Liver (tissue), 8 donors: ENCODE measurements at regions not wholly inside any gene's neighbourhood (a gene's known extent, or its start where the extent isn't known, plus 50 kb on each side); places are given as distances from the start of the nearest gene placed in this dataset.

Source experiments
- DNase-seq: peaks from one replicate; pipeline ENCODE4 v3.0.0-alpha.2; 2017; ENCODE audit warnings: low spot score
- H3K27ac ChIP-seq, 2 donors: one replicate each; pipeline ENCODE4 v1.7.0; 2013; ENCODE audit warnings: inconsistent platforms in 2 of 2, low read length in 2 of 2, control low read depth in 1 of 2, low read depth in 1 of 2, mild to moderate bottlenecking in 1 of 2
- H3K27me3 ChIP-seq, 4 donors: one replicate each; pipeline versions ENCODE4 v1.6.1 to v1.7.0; 2013; ENCODE audit warnings: low read length in 3 of 4, inconsistent platforms in 1 of 4, mild to moderate bottlenecking in 1 of 4, moderate library complexity in 1 of 4; ENCODE audit not compliant: control insufficient read depth in 4 of 4, insufficient read depth in 4 of 4
- H3K36me3 ChIP-seq, 4 donors: one replicate each; pipeline versions ENCODE4 v1.6.1 to v1.7.0; 2013; ENCODE audit warnings: low read length in 3 of 4, mild to moderate bottlenecking in 3 of 4, low read depth in 1 of 4, moderate library complexity in 1 of 4; ENCODE audit not compliant: control insufficient read depth in 4 of 4, insufficient read depth in 3 of 4
- H3K4me1 ChIP-seq, 4 donors: one replicate each; pipeline versions ENCODE4 v1.6.1 to v1.7.0; 2013; ENCODE audit warnings: low read length in 3 of 4, mild to moderate bottlenecking in 3 of 4, moderate library complexity in 1 of 4; ENCODE audit not compliant: control insufficient read depth in 4 of 4, insufficient read depth in 4 of 4
- H3K4me3 ChIP-seq, 3 donors: one replicate each; pipeline versions ENCODE4 v1.6.1 to v1.7.0; 2013; ENCODE audit warnings: low read length in 3 of 3, control low read depth in 1 of 3, low read depth in 1 of 3, mild to moderate bottlenecking in 1 of 3
- H3K9ac ChIP-seq, 2 donors: one replicate each; pipeline ENCODE4 v1.7.0; 2013; ENCODE audit warnings: low read length in 2 of 2, mild to moderate bottlenecking in 2 of 2, moderate library complexity in 2 of 2, control low read depth in 1 of 2, low read depth in 1 of 2
- H3K9me3 ChIP-seq, 4 donors: one replicate each; pipeline versions ENCODE4 v1.6.1 to v1.7.0; 2013; ENCODE audit warnings: low read length in 3 of 4; ENCODE audit not compliant: control insufficient read depth in 4 of 4
- EGR1 ChIP-seq, 2 donors: IDR thresholded peaks; 2 replicates each; pipeline ENCODE4 v1.6.1; 2016 to 2018; ENCODE audit warnings: antibody characterized with exemption in 2 of 2, low read depth in 2 of 2
- FOXA1 ChIP-seq: IDR thresholded peaks from 2 replicates; pipeline ENCODE4 v1.6.1; 2016; ENCODE audit warnings: antibody characterized with exemption
- FOXA2 ChIP-seq: IDR thresholded peaks from 2 replicates; pipeline ENCODE4 v1.6.1; 2016; ENCODE audit warnings: antibody characterized with exemption
- GABPA ChIP-seq, 2 donors: IDR thresholded peaks in 1 of 2; conservative IDR thresholded peaks in 1 of 2; 2 replicates each; pipeline ENCODE4 v1.6.1; 2016; ENCODE audit warnings: antibody characterized with exemption in 2 of 2, mild to moderate bottlenecking in 1 of 2, moderate library complexity in 1 of 2
- HNF4A ChIP-seq, 2 donors: conservative IDR thresholded peaks; 2 replicates each; pipeline ENCODE4 v1.6.1; 2016; ENCODE audit warnings: antibody characterized with exemption in 2 of 2, mild to moderate bottlenecking in 2 of 2
- HNF4G ChIP-seq: IDR thresholded peaks from 2 replicates; pipeline ENCODE4 v1.6.1; 2016; ENCODE audit warnings: antibody characterized with exemption
- JUND ChIP-seq, 2 donors: IDR thresholded peaks; 2 replicates each; pipeline ENCODE4 v1.6.1; 2016; ENCODE audit warnings: antibody characterized with exemption in 2 of 2
- MAX ChIP-seq: IDR thresholded peaks from 2 replicates; pipeline ENCODE4 v1.6.1; 2016; ENCODE audit warnings: antibody characterized with exemption
- NR2F2 ChIP-seq: IDR thresholded peaks from 2 replicates; pipeline ENCODE4 v1.6.1; 2016; ENCODE audit warnings: antibody characterized with exemption
- RAD21 ChIP-seq, 2 donors: IDR thresholded peaks; 2 replicates each; pipeline ENCODE4 v1.6.1; 2016; ENCODE audit warnings: antibody characterized with exemption in 2 of 2, mild to moderate bottlenecking in 2 of 2
- RXRA ChIP-seq, 2 donors: IDR thresholded peaks; 2 replicates each; pipeline ENCODE4 v1.6.1; 2017 to 2018; ENCODE audit warnings: antibody characterized with exemption in 2 of 2, mild to moderate bottlenecking in 1 of 2
- SP1 ChIP-seq: IDR thresholded peaks from 2 replicates; pipeline ENCODE4 v1.6.1; 2018; ENCODE audit warnings: antibody characterized with exemption, mild to moderate bottlenecking
- TAF1 ChIP-seq: conservative IDR thresholded peaks from 2 replicates; pipeline ENCODE4 v1.6.1; 2016; ENCODE audit warnings: antibody characterized with exemption, mild to moderate bottlenecking
- YY1 ChIP-seq: IDR thresholded peaks from 2 replicates; pipeline ENCODE4 v1.6.1; 2016; ENCODE audit warnings: antibody characterized with exemption, mild to moderate bottlenecking
- WGBS: extraction: QIAGEN DNeasy Blood & Tissue Kit; methylation state at CpG from one replicate; pipeline ENCODE4 v1.1.7; 2013; 5-methylcytosine and 5-hydroxymethylcytosine counted together
- TF ChIP-seq, protein P1 (sequence below): IDR thresholded peaks from 2 replicates; pipeline ENCODE4 v1.6.1; 2016; ENCODE audit warnings: antibody characterized with exemption, mild to moderate bottlenecking
- TF ChIP-seq, protein P2 (sequence below): fragments of 150-350 bp; IDR thresholded peaks from 2 replicates; pipeline ENCODE4 v1.5.1; 2017; ENCODE audit warnings: improper control_type of control experiment, low read depth, low read length; ENCODE audit not compliant: missing input control
- donor health status: healthy.
- donor health status: healthy.
- donor health status: healthy.
- donor health status: healthy.
- donor health status: healthy.

DNA sequence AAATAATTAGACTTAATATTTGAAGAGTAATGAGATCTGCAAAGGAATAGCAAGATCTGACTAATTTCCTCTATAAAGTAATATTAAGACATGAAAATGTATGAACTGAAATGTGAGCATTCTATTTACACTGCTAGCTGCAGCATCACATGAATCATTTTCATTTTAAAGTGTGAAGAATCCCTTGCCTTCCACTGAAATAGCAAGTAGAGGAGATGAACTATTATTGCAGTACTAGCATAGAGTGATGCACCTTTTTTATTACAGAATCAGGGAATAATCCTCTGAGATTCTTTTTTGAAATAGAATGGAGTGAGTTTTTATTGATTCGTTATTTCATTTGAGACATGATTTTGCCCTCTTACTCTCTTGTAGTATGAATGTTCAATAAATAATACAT is 281.9 kb upstream of the NAV3 start:
- no peaks in the 10 kb centered on the region for H3K4me1 ChIP-seq
- no peak for DNase-seq
- no peaks in the 10 kb centered on the region for H3K27me3 ChIP-seq
- no peak overlapping the region for H3K9ac ChIP-seq
- no peaks in the 10 kb centered on the region for H3K36me3 ChIP-seq
- no peak overlapping the region for H3K27ac ChIP-seq
- no peaks in the 10 kb centered on the region for H3K9me3 ChIP-seq
- 51% methylated on average over 1 of the region's 1 CpG for WGBS
- H3K4me3 ChIP-seq, result no peak overlapping the region
- TF ChIP-seq JUND (IDR thresholded peaks at IDR 0.05) (no peak), FOXA2 (no peak)

GRCh38 chr12:77540097-77540496 is 290.6 kb upstream of the NAV3 start:
- no peak overlapping the region for H3K4me3 ChIP-seq
- no peaks in the 10 kb centered on the region for H3K9me3 ChIP-seq
- TF ChIP-seq EGR1 (IDR thresholded peaks at IDR 0.05; ENCODE audit: low read depth in 2 of 2) (no peak), FOXA1 (no peak), TAF1 (no peak), HNF4G (no peak), MAX (no peak), SP1 (no peak), RAD21 (IDR thresholded peaks at IDR 0.05) (no peak), YY1 (no peak), FOXA2 (no peak), GABPA (IDR thresholded peaks at IDR 0.05 in 1 of 2, conservative IDR thresholded peaks at IDR 0.05 in 1 of 2) (no peak), RXRA (IDR thresholded peaks at IDR 0.05) (no peak), HNF4A (conservative IDR thresholded peaks at IDR 0.05) (no peak), NR2F2 (no peak), JUND (IDR thresholded peaks at IDR 0.05) (no peak)
- TF ChIP-seq, protein P1, sequence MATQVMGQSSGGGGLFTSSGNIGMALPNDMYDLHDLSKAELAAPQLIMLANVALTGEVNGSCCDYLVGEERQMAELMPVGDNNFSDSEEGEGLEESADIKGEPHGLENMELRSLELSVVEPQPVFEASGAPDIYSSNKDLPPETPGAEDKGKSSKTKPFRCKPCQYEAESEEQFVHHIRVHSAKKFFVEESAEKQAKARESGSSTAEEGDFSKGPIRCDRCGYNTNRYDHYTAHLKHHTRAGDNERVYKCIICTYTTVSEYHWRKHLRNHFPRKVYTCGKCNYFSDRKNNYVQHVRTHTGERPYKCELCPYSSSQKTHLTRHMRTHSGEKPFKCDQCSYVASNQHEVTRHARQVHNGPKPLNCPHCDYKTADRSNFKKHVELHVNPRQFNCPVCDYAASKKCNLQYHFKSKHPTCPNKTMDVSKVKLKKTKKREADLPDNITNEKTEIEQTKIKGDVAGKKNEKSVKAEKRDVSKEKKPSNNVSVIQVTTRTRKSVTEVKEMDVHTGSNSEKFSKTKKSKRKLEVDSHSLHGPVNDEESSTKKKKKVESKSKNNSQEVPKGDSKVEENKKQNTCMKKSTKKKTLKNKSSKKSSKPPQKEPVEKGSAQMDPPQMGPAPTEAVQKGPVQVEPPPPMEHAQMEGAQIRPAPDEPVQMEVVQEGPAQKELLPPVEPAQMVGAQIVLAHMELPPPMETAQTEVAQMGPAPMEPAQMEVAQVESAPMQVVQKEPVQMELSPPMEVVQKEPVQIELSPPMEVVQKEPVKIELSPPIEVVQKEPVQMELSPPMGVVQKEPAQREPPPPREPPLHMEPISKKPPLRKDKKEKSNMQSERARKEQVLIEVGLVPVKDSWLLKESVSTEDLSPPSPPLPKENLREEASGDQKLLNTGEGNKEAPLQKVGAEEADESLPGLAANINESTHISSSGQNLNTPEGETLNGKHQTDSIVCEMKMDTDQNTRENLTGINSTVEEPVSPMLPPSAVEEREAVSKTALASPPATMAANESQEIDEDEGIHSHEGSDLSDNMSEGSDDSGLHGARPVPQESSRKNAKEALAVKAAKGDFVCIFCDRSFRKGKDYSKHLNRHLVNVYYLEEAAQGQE, result no peak
- TF ChIP-seq, protein P2, sequence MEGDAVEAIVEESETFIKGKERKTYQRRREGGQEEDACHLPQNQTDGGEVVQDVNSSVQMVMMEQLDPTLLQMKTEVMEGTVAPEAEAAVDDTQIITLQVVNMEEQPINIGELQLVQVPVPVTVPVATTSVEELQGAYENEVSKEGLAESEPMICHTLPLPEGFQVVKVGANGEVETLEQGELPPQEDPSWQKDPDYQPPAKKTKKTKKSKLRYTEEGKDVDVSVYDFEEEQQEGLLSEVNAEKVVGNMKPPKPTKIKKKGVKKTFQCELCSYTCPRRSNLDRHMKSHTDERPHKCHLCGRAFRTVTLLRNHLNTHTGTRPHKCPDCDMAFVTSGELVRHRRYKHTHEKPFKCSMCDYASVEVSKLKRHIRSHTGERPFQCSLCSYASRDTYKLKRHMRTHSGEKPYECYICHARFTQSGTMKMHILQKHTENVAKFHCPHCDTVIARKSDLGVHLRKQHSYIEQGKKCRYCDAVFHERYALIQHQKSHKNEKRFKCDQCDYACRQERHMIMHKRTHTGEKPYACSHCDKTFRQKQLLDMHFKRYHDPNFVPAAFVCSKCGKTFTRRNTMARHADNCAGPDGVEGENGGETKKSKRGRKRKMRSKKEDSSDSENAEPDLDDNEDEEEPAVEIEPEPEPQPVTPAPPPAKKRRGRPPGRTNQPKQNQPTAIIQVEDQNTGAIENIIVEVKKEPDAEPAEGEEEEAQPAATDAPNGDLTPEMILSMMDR, result no peak
- no peak overlapping the region for H3K27ac ChIP-seq
- H3K4me1 ChIP-seq, result no peaks in the 10 kb centered on the region
- H3K9ac ChIP-seq, result no peak overlapping the region
- WGBS, result 37% methylated on average over 2 of the region's 2 CpGs
- no peak for DNase-seq
- H3K27me3 ChIP-seq, result no peaks in the 10 kb centered on the region
- no peaks in the 10 kb centered on the region for H3K36me3 ChIP-seq
